H9 (cell line): ENCODE measurements at regions not wholly inside any gene's neighbourhood (a gene's known extent, or its start where the extent isn't known, plus 50 kb on each side); places are given as distances from the start of the nearest gene placed in this dataset.

Source experiments
- DNase-seq: peaks from one replicate; pipeline ENCODE4 v3.0.0-alpha.2; 2017
- H2AFZ ChIP-seq: one replicate; pipeline ENCODE4 v1.6.1; 2013; ENCODE audit warnings: mild to moderate bottlenecking, low read length, control low read depth, moderate library complexity
- H2AK5ac ChIP-seq: 2 replicates; pipeline ENCODE4 v1.6.1; 2013; ENCODE audit warnings: low read length, control low read depth, mixed read lengths; ENCODE audit not compliant: insufficient read length
- H2BK120ac ChIP-seq: one replicate; pipeline ENCODE4 v1.6.1; 2013; ENCODE audit warnings: low read depth, mild to moderate bottlenecking, low read length, control low read depth, inconsistent platforms; ENCODE audit not compliant: poor library complexity, severe bottlenecking
- H2BK12ac ChIP-seq: 2 replicates; pipeline ENCODE4 v1.6.1; 2013; ENCODE audit warnings: low read length, control low read depth, mixed read lengths, low read depth; ENCODE audit not compliant: insufficient read length
- H2BK15ac ChIP-seq: 2 replicates; pipeline ENCODE4 v1.6.1; 2013; ENCODE audit warnings: low read depth, low read length, control low read depth
- H2BK20ac ChIP-seq: one replicate; pipeline ENCODE4 v1.6.1; 2013; ENCODE audit warnings: low read depth, mild to moderate bottlenecking, low read length, control low read depth, inconsistent platforms; ENCODE audit not compliant: poor library complexity, severe bottlenecking
- H2BK5ac ChIP-seq: 2 replicates; pipeline ENCODE4 v1.6.1; 2013; ENCODE audit warnings: low read length, control low read depth, mixed read lengths; ENCODE audit not compliant: insufficient read length
- H3K14ac ChIP-seq: 2 replicates; pipeline ENCODE4 v1.6.1; 2013; ENCODE audit warnings: low read length, control low read depth; ENCODE audit not compliant: insufficient read depth
- H3K18ac ChIP-seq: 2 replicates; pipeline ENCODE4 v1.6.1; 2013; ENCODE audit warnings: low read depth, mild to moderate bottlenecking, mixed read lengths, low read length, control low read depth; ENCODE audit not compliant: insufficient read length
- H3K23ac ChIP-seq: 2 replicates; pipeline ENCODE4 v1.6.1; 2013; ENCODE audit warnings: low read length, control low read depth, mixed read lengths, low read depth; ENCODE audit not compliant: insufficient read length
- H3K23me2 ChIP-seq: 2 replicates; pipeline ENCODE4 v1.6.1; 2013; ENCODE audit warnings: low read depth, mild to moderate bottlenecking, mixed read lengths, low read length, control low read depth; ENCODE audit not compliant: insufficient read length, poor library complexity, severe bottlenecking
- H3K27ac ChIP-seq: 2 replicates; pipeline ENCODE4 v1.5.1; 2013; ENCODE audit warnings: low read length, control low read depth, mixed read lengths, low read depth; ENCODE audit not compliant: insufficient read length
- H3K27me3 ChIP-seq: 2 replicates; pipeline ENCODE4 v1.6.1; 2013; ENCODE audit warnings: low read length, control low read depth, inconsistent platforms; ENCODE audit not compliant: insufficient read depth
- H3K4ac ChIP-seq: 2 replicates; pipeline ENCODE4 v1.6.1; 2013; ENCODE audit warnings: low read depth, mild to moderate bottlenecking, control low read depth, inconsistent platforms, low read length, moderate library complexity
- H3K4me1 ChIP-seq: 2 replicates; pipeline ENCODE4 v1.6.1; 2013; ENCODE audit warnings: low read length, control low read depth, inconsistent platforms; ENCODE audit not compliant: insufficient read depth
- H3K4me2 ChIP-seq: 2 replicates; pipeline ENCODE4 v1.6.1; 2013; ENCODE audit warnings: low read length, control low read depth, mixed read lengths; ENCODE audit not compliant: insufficient read length, insufficient read depth
- H3K56ac ChIP-seq: 2 replicates; pipeline ENCODE4 v1.6.1; 2013; ENCODE audit warnings: low read depth, mild to moderate bottlenecking, mixed read lengths, low read length, control low read depth; ENCODE audit not compliant: insufficient read length
- H3K79me1 ChIP-seq: 2 replicates; pipeline ENCODE4 v1.6.1; 2013; ENCODE audit warnings: low read depth, mild to moderate bottlenecking, moderate library complexity, low read length, control low read depth, inconsistent platforms; ENCODE audit not compliant: insufficient read depth, poor library complexity, severe bottlenecking
- H3K79me2 ChIP-seq: 2 replicates; pipeline ENCODE4 v1.6.1; 2013; ENCODE audit warnings: low read length, control low read depth, inconsistent platforms; ENCODE audit not compliant: insufficient read depth
- H3K9ac ChIP-seq: 2 replicates; pipeline ENCODE4 v1.6.1; 2013; ENCODE audit warnings: low read length, control low read depth, mixed read lengths; ENCODE audit not compliant: insufficient read length; ENCODE audit errors: extremely low read depth
- H3K9me3 ChIP-seq: one replicate; pipeline ENCODE4 v1.6.1; 2013; ENCODE audit warnings: low read depth, low read length, inconsistent platforms; ENCODE audit not compliant: control insufficient read depth
- H3T11ph ChIP-seq: one replicate; pipeline ENCODE4 v1.6.1; 2013; ENCODE audit warnings: mild to moderate bottlenecking, low read length, control low read depth, inconsistent platforms
- H4K20me1 ChIP-seq: one replicate; pipeline ENCODE4 v1.6.1; 2013; ENCODE audit not compliant: control insufficient read depth, insufficient read length, insufficient read depth
- H4K5ac ChIP-seq: 2 replicates; pipeline ENCODE4 v1.6.1; 2013; ENCODE audit warnings: low read depth, mild to moderate bottlenecking, mixed read lengths, low read length, control low read depth; ENCODE audit not compliant: insufficient read length
- H4K8ac ChIP-seq: replicated peaks from 2 replicates; pipeline ENCODE4 v1.6.1; 2013; ENCODE audit warnings: low read length, control low read depth, mixed read lengths, low read depth; ENCODE audit not compliant: insufficient read length
- H4K91ac ChIP-seq: 2 replicates; pipeline ENCODE4 v1.6.1; 2013; ENCODE audit warnings: low read depth, mild to moderate bottlenecking, moderate library complexity, mixed read lengths, low read length, control low read depth; ENCODE audit not compliant: insufficient read length
- H3K27ac Mint-ChIP-seq, 3 experiments: 2 replicates in 2 of 3; 3 replicates in 1 of 3; pipeline ENCODE4 v1.8.0; 2020 to 2021; ENCODE audit warnings: mixed read lengths in 3 of 3, mild to moderate bottlenecking in 1 of 3, moderate library complexity in 1 of 3
- H3K27me3 Mint-ChIP-seq: 2 replicates; pipeline ENCODE4 v1.8.0; 2021; ENCODE audit warnings: low read depth, mild to moderate bottlenecking, moderate library complexity, mixed read lengths
- H3K36me3 Mint-ChIP-seq, 3 experiments: 2 replicates in 2 of 3; 3 replicates in 1 of 3; pipeline ENCODE4 v1.8.0; 2020 to 2021; ENCODE audit warnings: low read depth in 3 of 3, mixed read lengths in 3 of 3; ENCODE audit not compliant: insufficient read depth in 1 of 3
- H3K4me1 Mint-ChIP-seq, 2 experiments: 2 replicates each; pipeline ENCODE4 v1.8.0; 2020; ENCODE audit warnings: mixed read lengths in 2 of 2
- H3K4me3 Mint-ChIP-seq, 2 experiments: 2 replicates in 1 of 2; 3 replicates in 1 of 2; pipeline ENCODE4 v1.8.0; 2020 to 2021; ENCODE audit warnings: mild to moderate bottlenecking in 2 of 2, mixed read lengths in 2 of 2, moderate library complexity in 1 of 2
- H3K9me3 Mint-ChIP-seq, 2 experiments: 2 replicates in 1 of 2; 3 replicates in 1 of 2; pipeline ENCODE4 v1.8.0; 2020; ENCODE audit warnings: mild to moderate bottlenecking in 2 of 2, mixed read lengths in 2 of 2, moderate library complexity in 1 of 2
- WGBS: extraction: QIAGEN DNeasy Blood & Tissue Kit; methylation state at CpG from one replicate; pipeline ENCODE4 v1.1.7; 2013; ENCODE audit warnings: missing lambda C conversion rate, low lambda C conversion rate, mixed read lengths; ENCODE audit not compliant: insufficient read length; ENCODE audit errors: extremely low coverage; 5-methylcytosine and 5-hydroxymethylcytosine counted together
- TF ChIP-seq, protein P1 (sequence below): fragments of 200-600 bp; sonication (generic); conservative IDR thresholded peaks from 3 replicates; pipeline ENCODE4 v1.8.0; 2021; ENCODE audit warnings: antibody characterized with exemption, mild to moderate bottlenecking

GRCh38 chr2:157170299-157170698 is 87.2 kb upstream of the GALNT5 start:
- H3K9ac ChIP-seq, result no peak overlapping the region
- H3K27me3 Mint-ChIP-seq, result no peaks in the 10 kb centered on the region
- H3K27me3 ChIP-seq, result no peaks in the 10 kb centered on the region
- no peak overlapping the region for H2BK5ac ChIP-seq
- no peaks in the 10 kb centered on the region for H3K79me2 ChIP-seq
- no peaks in the 10 kb centered on the region for H3K4me1 Mint-ChIP-seq
- no peak overlapping the region for H2BK120ac ChIP-seq
- TF ChIP-seq, protein P1, sequence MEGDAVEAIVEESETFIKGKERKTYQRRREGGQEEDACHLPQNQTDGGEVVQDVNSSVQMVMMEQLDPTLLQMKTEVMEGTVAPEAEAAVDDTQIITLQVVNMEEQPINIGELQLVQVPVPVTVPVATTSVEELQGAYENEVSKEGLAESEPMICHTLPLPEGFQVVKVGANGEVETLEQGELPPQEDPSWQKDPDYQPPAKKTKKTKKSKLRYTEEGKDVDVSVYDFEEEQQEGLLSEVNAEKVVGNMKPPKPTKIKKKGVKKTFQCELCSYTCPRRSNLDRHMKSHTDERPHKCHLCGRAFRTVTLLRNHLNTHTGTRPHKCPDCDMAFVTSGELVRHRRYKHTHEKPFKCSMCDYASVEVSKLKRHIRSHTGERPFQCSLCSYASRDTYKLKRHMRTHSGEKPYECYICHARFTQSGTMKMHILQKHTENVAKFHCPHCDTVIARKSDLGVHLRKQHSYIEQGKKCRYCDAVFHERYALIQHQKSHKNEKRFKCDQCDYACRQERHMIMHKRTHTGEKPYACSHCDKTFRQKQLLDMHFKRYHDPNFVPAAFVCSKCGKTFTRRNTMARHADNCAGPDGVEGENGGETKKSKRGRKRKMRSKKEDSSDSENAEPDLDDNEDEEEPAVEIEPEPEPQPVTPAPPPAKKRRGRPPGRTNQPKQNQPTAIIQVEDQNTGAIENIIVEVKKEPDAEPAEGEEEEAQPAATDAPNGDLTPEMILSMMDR, result no peak
- H3K23me2 ChIP-seq, result no peaks in the 10 kb centered on the region
- H3T11ph ChIP-seq, result no peak overlapping the region
- H3K27ac ChIP-seq, result no peak overlapping the region
- H3K4me3 Mint-ChIP-seq, result no peak overlapping the region
- H3K23ac ChIP-seq, result no peak overlapping the region
- H3K79me1 ChIP-seq, result no peaks in the 10 kb centered on the region
- H2AFZ ChIP-seq, result no peak overlapping the region
- H3K27ac Mint-ChIP-seq, result no peak overlapping the region
- H4K91ac ChIP-seq, result no peak overlapping the region
- no CpG with 5 or more reads among the region's 1 CpG for WGBS
- no peak overlapping the region for H2BK15ac ChIP-seq
- no peak overlapping the region for H3K56ac ChIP-seq
- no peak overlapping the region for H2BK12ac ChIP-seq
- no peak overlapping the region for H3K14ac ChIP-seq
- no peak overlapping the region for H4K8ac ChIP-seq
- H4K5ac ChIP-seq, result no peak overlapping the region
- no peaks in the 10 kb centered on the region for H3K4me1 ChIP-seq
- no peak overlapping the region for H2AK5ac ChIP-seq
- DNase-seq, result no peak
- no peak overlapping the region for H3K4ac ChIP-seq
- H3K9me3 Mint-ChIP-seq, result no peaks in the 10 kb centered on the region
- H2BK20ac ChIP-seq, result no peak overlapping the region
- no peaks in the 10 kb centered on the region for H3K9me3 ChIP-seq
- no peaks in the 10 kb centered on the region for H4K20me1 ChIP-seq
- no peaks in the 10 kb centered on the region for H3K36me3 Mint-ChIP-seq
- H3K18ac ChIP-seq, result no peak overlapping the region
- H3K4me2 ChIP-seq, result no peak overlapping the region
